ENCODE measurements at regions not wholly inside any gene's neighbourhood (a gene's known extent, or its start where the extent isn't known, plus 50 kb on each side); places are given as distances from the start of the nearest gene placed in this dataset.

- Histone ChIP-seq H3K36me3 (ENCODE audit: insufficient read depth, low read length) (no peaks in the 10 kb centered on the region), H3K9ac (ENCODE audit: low read length) (no peak overlapping the region), H3K9me2 (ENCODE audit: insufficient read depth, low read length) (no peaks in the 10 kb centered on the region), H3K27ac (ENCODE audit: low read length) (no peak overlapping the region), H4K20me1 (ENCODE audit: insufficient read depth) (no peaks in the 10 kb centered on the region), H3K27me3 (ENCODE audit: insufficient read depth, low read depth, low read length) (no peaks in the 10 kb centered on the region), H3K79me2 (replicated peaks; ENCODE audit: insufficient read depth, low read length) (no peaks in the 10 kb centered on the region), H3K9me3 (ENCODE audit: low read length) (no peaks in the 10 kb centered on the region), H3F3A (ENCODE audit: insufficient read depth, low read length, poor library complexity, severe bottlenecking) (no peaks in the 10 kb centered on the region), H3K4me2 (ENCODE audit: low read length) (no peak overlapping the region), H2AFZ (ENCODE audit: low read depth, low read length) (no peak overlapping the region), H3K4me3 (ENCODE audit: low read length) (no peak overlapping the region)
- TF ChIP-seq POLR2AphosphoS5 (IDR thresholded peaks at IDR 0.05) (no peak), SMC3 (conservative IDR thresholded peaks at IDR 0.05; ENCODE audit: poor library complexity) (no peak), EZH2 (IDR thresholded peaks at IDR 0.05; ENCODE audit: borderline replicate concordance, insufficient read depth, low read length, poor library complexity, severe bottlenecking) (no peak), MXI1 (conservative IDR thresholded peaks at IDR 0.05; ENCODE audit: poor library complexity, severe bottlenecking) (no peak), EP300 (conservative IDR thresholded peaks at IDR 0.05; ENCODE audit: poor library complexity, severe bottlenecking) (no peak), RAD21 (conservative IDR thresholded peaks at IDR 0.05) (no peak), REST (IDR thresholded peaks at IDR 0.05; ENCODE audit: borderline replicate concordance) (no peak), TAF1 (IDR thresholded peaks at IDR 0.05; ENCODE audit: low read depth) (no peak)
- TF ChIP-seq, protein P1, sequence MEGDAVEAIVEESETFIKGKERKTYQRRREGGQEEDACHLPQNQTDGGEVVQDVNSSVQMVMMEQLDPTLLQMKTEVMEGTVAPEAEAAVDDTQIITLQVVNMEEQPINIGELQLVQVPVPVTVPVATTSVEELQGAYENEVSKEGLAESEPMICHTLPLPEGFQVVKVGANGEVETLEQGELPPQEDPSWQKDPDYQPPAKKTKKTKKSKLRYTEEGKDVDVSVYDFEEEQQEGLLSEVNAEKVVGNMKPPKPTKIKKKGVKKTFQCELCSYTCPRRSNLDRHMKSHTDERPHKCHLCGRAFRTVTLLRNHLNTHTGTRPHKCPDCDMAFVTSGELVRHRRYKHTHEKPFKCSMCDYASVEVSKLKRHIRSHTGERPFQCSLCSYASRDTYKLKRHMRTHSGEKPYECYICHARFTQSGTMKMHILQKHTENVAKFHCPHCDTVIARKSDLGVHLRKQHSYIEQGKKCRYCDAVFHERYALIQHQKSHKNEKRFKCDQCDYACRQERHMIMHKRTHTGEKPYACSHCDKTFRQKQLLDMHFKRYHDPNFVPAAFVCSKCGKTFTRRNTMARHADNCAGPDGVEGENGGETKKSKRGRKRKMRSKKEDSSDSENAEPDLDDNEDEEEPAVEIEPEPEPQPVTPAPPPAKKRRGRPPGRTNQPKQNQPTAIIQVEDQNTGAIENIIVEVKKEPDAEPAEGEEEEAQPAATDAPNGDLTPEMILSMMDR (IDR thresholded peaks at IDR 0.05; ENCODE audit: poor library complexity, severe bottlenecking): no peak
Measured at GRCh38 chr5:136864960-136865359, 499.6 kb upstream of the TRPC7 start.

- H3K79me2 ChIP-seq (replicated peaks; ENCODE audit: insufficient read depth, low read length): no peaks in the 10 kb centered on the region
- no peaks in the 10 kb centered on the region for H3K9me2 ChIP-seq (ENCODE audit: insufficient read depth, low read length)
- no peaks in the 10 kb centered on the region for H3K36me3 ChIP-seq (ENCODE audit: insufficient read depth, low read length)
- H4K20me1 ChIP-seq (ENCODE audit: insufficient read depth): no peaks in the 10 kb centered on the region
- TF ChIP-seq MXI1 (conservative IDR thresholded peaks at IDR 0.05; ENCODE audit: poor library complexity, severe bottlenecking) (no peak), REST (IDR thresholded peaks at IDR 0.05; ENCODE audit: borderline replicate concordance) (no peak), RAD21 (conservative IDR thresholded peaks at IDR 0.05) (no peak), POLR2AphosphoS5 (IDR thresholded peaks at IDR 0.05) (no peak), SMC3 (conservative IDR thresholded peaks at IDR 0.05; ENCODE audit: poor library complexity) (no peak), EZH2 (IDR thresholded peaks at IDR 0.05; ENCODE audit: borderline replicate concordance, insufficient read depth, low read length, poor library complexity, severe bottlenecking) (no peak), EP300 (conservative IDR thresholded peaks at IDR 0.05; ENCODE audit: poor library complexity, severe bottlenecking) (no peak)
- TF ChIP-seq, protein P1 (IDR thresholded peaks at IDR 0.05; ENCODE audit: poor library complexity, severe bottlenecking): no peak
- H3K9me3 ChIP-seq (ENCODE audit: low read length): no peaks in the 10 kb centered on the region
- H3K4me3 ChIP-seq (ENCODE audit: low read length): no peak overlapping the region
- no peak overlapping the region for H3K9ac ChIP-seq (ENCODE audit: low read length)
- no peaks in the 10 kb centered on the region for H3K27me3 ChIP-seq (ENCODE audit: insufficient read depth, low read depth, low read length)
- no peak overlapping the region for H2AFZ ChIP-seq (ENCODE audit: low read depth, low read length)
- H3K27ac ChIP-seq (ENCODE audit: low read length): no peak overlapping the region
- H3F3A ChIP-seq (ENCODE audit: insufficient read depth, low read length, poor library complexity, severe bottlenecking): no peaks in the 10 kb centered on the region
- no peak overlapping the region for H3K4me2 ChIP-seq (ENCODE audit: low read length)
Measured at GRCh38 chr5:136856648-136857047, 491.3 kb upstream of the TRPC7 start.

Measured in neural cell (in vitro differentiated cells).